ENCODE measurements at regions not wholly inside any gene's neighbourhood (a gene's known extent, or its start where the extent isn't known, plus 50 kb on each side); places are given as distances from the start of the nearest gene placed in this dataset.
"Not testable (repeated sequence)": the region's sequence is repeated elsewhere in the genome, so short reads cannot be mapped to it uniquely, and the experiment has no call there.

DNA sequence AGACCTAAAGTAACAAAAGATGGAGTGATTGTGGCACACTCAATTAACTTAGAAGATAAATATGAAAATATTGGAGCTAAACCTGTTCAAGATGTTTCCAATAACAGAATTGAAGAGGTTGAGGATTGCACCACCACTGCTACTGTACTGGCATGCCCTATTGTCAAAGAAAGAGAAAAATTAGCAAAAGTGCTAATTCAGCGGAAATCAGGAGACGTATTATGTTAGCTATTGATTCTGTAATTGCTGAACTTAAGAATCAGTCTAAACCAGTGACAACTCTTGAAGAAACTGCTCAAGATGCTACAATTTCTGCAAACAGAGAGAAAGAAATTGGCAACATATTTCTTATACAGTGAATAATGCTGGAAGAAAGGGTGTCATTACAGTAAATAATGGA, 754.4 kb downstream of the CDH18 start:
- no peak for DNase-seq (ENCODE audit: low read depth)

GRCh38 chr5:19235101-19235584, 752.9 kb downstream of the CDH18 start:
- DNase-seq (ENCODE audit: low read depth), result peak; percentile 53

DNA sequence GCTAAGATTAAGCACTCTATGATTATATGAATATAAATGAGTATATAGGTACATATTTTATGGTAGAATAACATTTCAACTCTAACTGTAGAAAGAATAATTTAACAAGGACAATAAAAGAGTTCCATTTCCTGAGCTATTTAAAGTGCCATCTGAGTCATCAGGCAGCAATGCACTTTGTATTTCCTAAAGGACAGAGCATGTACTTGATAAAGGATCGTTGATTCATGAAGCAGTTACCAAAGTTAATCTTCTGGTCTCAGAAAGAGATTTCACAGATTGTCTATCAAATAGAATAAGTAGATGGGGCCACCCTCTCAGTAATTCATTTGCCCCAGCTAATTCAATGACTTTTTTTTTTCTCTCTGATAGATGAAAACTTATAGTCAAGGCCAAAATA, 747.8 kb downstream of the CDH18 start:
- peak; percentile 58 for DNase-seq (ENCODE audit: low read depth)

- DNase-seq (ENCODE audit: low read depth), result peak; percentile 27
Observed at GRCh38 chr5:19241690-19242089, 746.3 kb downstream of the CDH18 start.

DNA sequence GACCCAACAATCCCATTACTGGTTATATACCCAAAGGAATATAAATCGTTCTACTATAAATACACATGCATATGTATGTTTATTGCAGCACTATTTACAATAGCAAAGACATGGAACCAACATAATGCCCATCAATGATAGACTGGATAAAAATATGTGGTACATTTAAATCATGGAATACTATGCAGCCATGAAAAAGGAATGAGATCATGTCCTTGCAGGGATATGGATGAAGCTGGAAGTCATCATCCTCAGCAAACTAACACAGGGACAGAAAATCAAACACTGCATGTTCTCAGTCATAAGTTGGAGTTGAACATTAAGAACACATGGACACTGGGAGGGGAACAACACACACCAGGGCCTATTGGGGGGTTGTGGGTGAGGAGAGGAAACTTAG, 741.8 kb downstream of the CDH18 start:
- DNase-seq (ENCODE audit: low read depth), result not testable (repeated sequence)

DNA sequence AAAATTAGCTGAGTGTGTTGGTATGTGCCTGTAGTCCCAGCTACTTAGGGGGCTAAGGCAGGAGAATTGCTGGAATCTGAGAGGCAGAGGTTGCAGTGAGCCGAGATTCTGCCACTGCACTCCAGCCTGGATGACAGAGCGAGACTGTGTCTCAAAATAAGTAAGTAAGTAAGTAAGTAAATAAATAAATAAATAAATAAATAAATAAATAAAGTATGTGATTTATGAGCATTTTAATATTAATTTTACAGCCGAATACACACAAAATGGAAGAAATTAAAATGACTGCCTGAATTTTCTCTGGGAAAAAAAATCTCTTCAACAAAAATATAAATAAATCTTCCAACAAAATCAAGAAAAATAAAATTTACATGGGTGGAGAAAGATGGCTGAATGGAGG, 740.7 kb downstream of the CDH18 start:
- no peak for DNase-seq (ENCODE audit: low read depth)

GRCh38 chr5:19256036-19256435, 732.0 kb downstream of the CDH18 start:
- no peak for DNase-seq (ENCODE audit: low read depth)

GRCh38 chr5:19258686-19259085, 729.3 kb downstream of the CDH18 start:
- DNase-seq (ENCODE audit: low read depth), result no peak

- DNase-seq (ENCODE audit: low read depth), result no peak
Observed at GRCh38 chr5:19261879-19262278, 726.1 kb downstream of the CDH18 start.

GRCh38 chr5:19264821-19265220, 723.2 kb downstream of the CDH18 start:
- DNase-seq (ENCODE audit: low read depth), result no peak

- no peak for DNase-seq (ENCODE audit: low read depth)
Observed at GRCh38 chr5:19266791-19267190, 721.2 kb downstream of the CDH18 start.

DNA sequence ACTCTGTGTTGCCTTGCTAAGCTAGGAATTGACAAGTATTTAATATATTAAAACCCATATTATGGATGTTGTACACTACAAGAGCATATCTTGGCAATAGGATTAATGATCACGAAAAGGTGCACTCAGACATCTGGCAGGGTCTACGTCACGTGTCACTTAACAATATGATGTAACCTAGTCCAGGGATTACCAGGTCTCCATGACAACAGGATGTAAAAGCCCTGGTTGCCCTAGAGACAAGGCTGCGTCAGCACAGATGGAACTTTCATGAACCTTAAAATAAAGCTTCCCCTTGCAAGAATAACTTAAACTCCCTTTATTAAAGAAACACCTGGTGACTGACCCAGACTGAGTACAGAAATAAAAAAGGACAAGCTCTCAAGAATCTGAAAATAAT, 717.8 kb downstream of the CDH18 start:
- no peak for DNase-seq (ENCODE audit: low read depth)

DNA sequence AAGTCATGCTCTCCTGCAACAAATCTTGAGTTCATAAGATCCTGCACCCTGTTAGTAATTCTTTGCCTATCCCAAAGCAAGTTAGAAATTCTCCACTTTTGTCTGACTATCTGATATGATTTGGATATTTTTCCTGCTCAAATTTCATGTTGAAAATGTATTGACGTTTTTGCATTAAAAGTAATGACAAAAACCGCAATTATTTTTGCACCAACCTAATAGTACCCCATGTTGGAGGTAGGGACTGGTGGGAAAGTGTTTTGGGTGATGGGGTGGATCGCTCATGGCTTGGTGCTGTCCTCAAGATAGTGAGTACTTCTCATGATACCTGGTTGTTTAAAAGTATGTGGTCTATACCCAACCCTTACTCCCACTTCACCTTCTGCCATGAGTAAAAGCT, 713.4 kb downstream of the CDH18 start:
- DNase-seq (ENCODE audit: low read depth), result no peak

GRCh38 chr5:19285286-19285685, 702.7 kb downstream of the CDH18 start:
- no peak for DNase-seq (ENCODE audit: low read depth)

GRCh38 chr5:19287548-19288277, 700.3 kb downstream of the CDH18 start:
- DNase-seq (ENCODE audit: low read depth), result not testable (repeated sequence)

- not testable (repeated sequence) for DNase-seq (ENCODE audit: low read depth)
Observed at GRCh38 chr5:19288311-19288710, 699.7 kb downstream of the CDH18 start.

DNA sequence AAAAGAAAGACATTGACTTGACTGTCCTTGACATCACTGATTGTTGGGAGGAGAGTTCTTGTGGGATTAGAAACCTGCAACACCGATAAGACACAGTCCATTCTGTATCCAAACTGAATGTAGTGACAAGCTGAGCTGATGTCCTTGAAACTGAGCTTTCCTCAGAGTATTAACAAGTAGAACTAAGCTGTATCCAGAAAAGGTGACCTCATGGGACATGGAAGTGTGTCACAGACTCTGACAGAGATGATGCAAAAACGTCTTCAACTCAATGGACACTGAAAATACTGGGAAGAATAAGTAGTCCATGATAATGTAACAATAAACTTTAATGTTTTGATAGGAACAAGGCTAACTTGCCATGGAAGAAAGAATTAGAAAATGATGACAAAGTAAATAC, 690.1 kb downstream of the CDH18 start:
- no peak for DNase-seq (ENCODE audit: low read depth)

GRCh38 chr5:19301271-19301670, 686.7 kb downstream of the CDH18 start:
- no peak for DNase-seq (ENCODE audit: low read depth)

DNA sequence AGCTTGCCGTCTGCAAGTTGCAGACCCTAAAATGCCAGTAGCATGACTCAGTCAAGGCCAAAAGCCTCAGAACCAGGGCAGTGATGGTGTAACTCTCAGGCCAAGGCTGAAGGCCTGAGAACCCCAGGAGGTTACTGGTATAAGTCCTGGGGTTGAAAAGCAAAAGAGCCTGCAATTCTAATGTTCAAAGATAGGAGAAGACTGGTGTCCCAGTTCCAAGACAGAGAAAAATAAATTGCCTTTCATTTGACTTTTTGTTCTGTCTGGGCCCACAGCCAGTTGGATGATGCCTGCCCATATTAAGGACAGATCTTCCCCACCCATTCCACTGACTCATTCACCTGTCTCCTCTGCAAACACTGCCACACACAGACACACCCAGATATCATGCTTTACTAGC, 673.2 kb downstream of the CDH18 start:
- DNase-seq (ENCODE audit: low read depth), result peak; percentile 53

DNA sequence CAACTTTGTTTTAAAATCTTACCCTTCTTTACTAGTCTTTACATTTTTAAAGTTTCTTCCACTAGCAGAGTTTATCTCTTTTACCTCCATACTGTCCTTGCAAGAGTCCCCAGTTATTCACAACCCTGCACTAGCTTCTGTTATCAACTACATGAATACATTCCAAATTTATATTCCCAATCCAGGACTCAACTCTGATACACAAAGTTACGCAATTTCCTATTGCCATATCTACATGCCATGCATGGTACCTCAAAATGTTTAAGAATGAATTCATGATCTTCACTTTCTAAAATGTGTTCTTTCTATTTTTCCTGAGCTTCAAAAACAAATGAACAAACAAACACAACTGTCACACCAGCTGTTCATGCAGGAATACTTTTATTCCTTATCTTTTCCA, 668.7 kb downstream of the CDH18 start:
- no peak for DNase-seq (ENCODE audit: low read depth)

GRCh38 chr5:19322716-19323485, 665.1 kb downstream of the CDH18 start:
- DNase-seq (ENCODE audit: low read depth), result peak; percentile 51

- no peak for DNase-seq (ENCODE audit: low read depth)
Observed at GRCh38 chr5:19334278-19334677, 653.7 kb downstream of the CDH18 start.

- no peak for DNase-seq (ENCODE audit: low read depth)
Observed at GRCh38 chr5:19342942-19343341, 645.1 kb downstream of the CDH18 start.

Measured in ELR (cell line).